Body of pancreas (tissue), 4 donors: ENCODE measurements at regions not wholly inside any gene's neighbourhood (a gene's known extent, or its start where the extent isn't known, plus 50 kb on each side); places are given as distances from the start of the nearest gene placed in this dataset.

ENCODE experiments used
- ATAC-seq: fragments of 150-250 bp; one replicate; pipeline ENCODE4 v1.9.1; 2016
- DNase-seq, 4 donors: peaks; one replicate each; pipeline ENCODE4 v3.0.0-alpha.2; 2019
- H3K27ac ChIP-seq, 4 donors: fragments of 200-600 bp; sonication (generic); 1 replicate in 3 of 4; 2 replicates in 1 of 4; pipeline versions ENCODE4 v1.5.1 to v1.6.1; 2016 to 2019; ENCODE audit warnings: mild to moderate bottlenecking in 1 of 4, mixed read lengths in 1 of 4, moderate library complexity in 1 of 4
- H3K27me3 ChIP-seq, 2 donors: fragments of 200-600 bp; sonication (generic); one replicate each; pipeline ENCODE4 v1.6.0; 2016; ENCODE audit warnings: mild to moderate bottlenecking in 1 of 2
- H3K36me3 ChIP-seq, 2 donors: fragments of 200-600 bp; sonication (generic); replicated peaks in 1 of 2; 2 replicates each; pipeline ENCODE4 v1.5.1; 2016; ENCODE audit warnings: low read depth in 2 of 2; ENCODE audit not compliant: insufficient read depth in 1 of 2
- H3K4me1 ChIP-seq: fragments of 200-600 bp; sonication (generic); one replicate; pipeline ENCODE4 v1.6.0; 2016
- H3K4me3 ChIP-seq, 2 donors: fragments of 200-600 bp; sonication (generic); 1 replicate in 1 of 2; 2 replicates in 1 of 2; pipeline ENCODE4 v1.5.1; 2016 to 2019
- H3K9me3 ChIP-seq, 3 donors: fragments of 200-600 bp; sonication (generic); 1 replicate in 2 of 3; 2 replicates in 1 of 3; pipeline ENCODE4 v1.5.1; 2016
- CTCF ChIP-seq, 7 experiments: fragments of 450-650 bp in 4 of 7; fragments of 200-600 bp in 3 of 7; sonication (generic) in 3 of 7; IDR thresholded peaks; one replicate each; pipeline ENCODE4 v1.5.1; 2016 to 2019; ENCODE audit warnings: antibody characterized with exemption in 7 of 7
- POLR2A ChIP-seq, 3 donors: fragments of 450-650 bp; IDR thresholded peaks; one replicate each; pipeline ENCODE4 v1.6.1; 2016; ENCODE audit warnings: antibody characterized with exemption in 3 of 3, mild to moderate bottlenecking in 2 of 3
- WGBS, 2 donors: methylation state at CpG; one replicate each; pipeline ENCODE4 v1.1.5; 2017; 5-methylcytosine and 5-hydroxymethylcytosine counted together
- intact Hi-C: fragments of 100-400 bp; cut with DNase I; formaldehyde crosslinking; loops from one replicate; pipeline ENCODE4 v1.15.1; 2023

GRCh38 chr2:222993920-222994650 is 57.9 kb upstream of the KCNE4 start:
- peak; percentile 61 to 86 (median 82) for DNase-seq
- Histone ChIP-seq H3K9me3 (no peaks in the 10 kb centered on the region), H3K27ac (peak overlapping the region in 3 of 4 donors; percentile 45 to 70 (median 59)), H3K4me3 (no peak overlapping the region), H3K27me3 (no peaks in the 10 kb centered on the region), H3K4me1 (peaks cover 13% of the 10 kb centered on the region), H3K36me3 (no peaks in the 10 kb centered on the region)
- intact Hi-C loops = no loop called here
- peak; percentile 91 for ATAC-seq
- TF ChIP-seq POLR2A (IDR thresholded peaks at IDR 0.05) (no peak), CTCF (IDR thresholded peaks at IDR 0.05) (no peak)
- 70 to 77% methylated on average over 8 of the region's 8 CpGs for WGBS, 2 donors

GRCh38 chr2:222998459-222998858 is 53.5 kb upstream of the KCNE4 start:
- H3K4me3 ChIP-seq = no peak overlapping the region
- TF ChIP-seq CTCF (IDR thresholded peaks at IDR 0.05) = no peak
- no peak for TF ChIP-seq POLR2A (IDR thresholded peaks at IDR 0.05)
- intact Hi-C loops = no loop called here
- 80 to 100% methylated on average over 1 of the region's 1 CpG for WGBS, 2 donors
- no peak for ATAC-seq
- no peaks in the 10 kb centered on the region for H3K9me3 ChIP-seq
- peaks cover 13% of the 10 kb centered on the region for H3K4me1 ChIP-seq
- no peaks in the 10 kb centered on the region for H3K27me3 ChIP-seq
- H3K27ac ChIP-seq = no peak overlapping the region
- H3K36me3 ChIP-seq = no peaks in the 10 kb centered on the region
- DNase-seq = no peak

GRCh38 chr2:223000872-223001796 is 50.9 kb upstream of the KCNE4 start:
- WGBS, 2 donors = 73 to 74% methylated on average over 12 of the region's 12 CpGs
- Histone ChIP-seq H3K4me1 (no peaks in the 10 kb centered on the region), H3K27ac (no peak overlapping the region), H3K9me3 (no peaks in the 10 kb centered on the region), H3K4me3 (no peak overlapping the region), H3K36me3 (no peaks in the 10 kb centered on the region), H3K27me3 (no peaks in the 10 kb centered on the region)
- no peak for TF ChIP-seq POLR2A (IDR thresholded peaks at IDR 0.05)
- TF ChIP-seq CTCF (IDR thresholded peaks at IDR 0.05) = no peak
- DNase-seq = no peak
- ATAC-seq = no peak
- intact Hi-C loops = no loop called here

- H3K27ac ChIP-seq = no peak overlapping the region
- 74 to 84% methylated on average over 3 of the region's 3 CpGs for WGBS, 2 donors
- ATAC-seq (no peak), DNase-seq (no peak)
- no peaks in the 10 kb centered on the region for H3K36me3 ChIP-seq
- no peaks in the 10 kb centered on the region for H3K4me1 ChIP-seq
- H3K4me3 ChIP-seq = no peak overlapping the region
- no peak for TF ChIP-seq CTCF (IDR thresholded peaks at IDR 0.05)
- TF ChIP-seq POLR2A (IDR thresholded peaks at IDR 0.05) = no peak
- intact Hi-C loops = no loop called here
- H3K9me3 ChIP-seq = no peaks in the 10 kb centered on the region
- H3K27me3 ChIP-seq = no peaks in the 10 kb centered on the region
Measured at GRCh38 chr2:223001797-223002175, 50.2 kb upstream of the KCNE4 start.
